Epithelial cell of prostate (primary cell): ENCODE measurements at regions not wholly inside any gene's neighbourhood (a gene's known extent, or its start where the extent isn't known, plus 50 kb on each side); places are given as distances from the start of the nearest gene placed in this dataset.

Source experiments
- DNase-seq: peaks from one replicate; pipeline ENCODE4 v3.0.0-alpha.2; 2011; ENCODE audit warnings: low read depth, low spot score
- H3K27ac ChIP-seq: fragments of 450-650 bp; 2 replicates; pipeline ENCODE4 v1.5.1; 2017; ENCODE audit warnings: mild to moderate bottlenecking

DNA sequence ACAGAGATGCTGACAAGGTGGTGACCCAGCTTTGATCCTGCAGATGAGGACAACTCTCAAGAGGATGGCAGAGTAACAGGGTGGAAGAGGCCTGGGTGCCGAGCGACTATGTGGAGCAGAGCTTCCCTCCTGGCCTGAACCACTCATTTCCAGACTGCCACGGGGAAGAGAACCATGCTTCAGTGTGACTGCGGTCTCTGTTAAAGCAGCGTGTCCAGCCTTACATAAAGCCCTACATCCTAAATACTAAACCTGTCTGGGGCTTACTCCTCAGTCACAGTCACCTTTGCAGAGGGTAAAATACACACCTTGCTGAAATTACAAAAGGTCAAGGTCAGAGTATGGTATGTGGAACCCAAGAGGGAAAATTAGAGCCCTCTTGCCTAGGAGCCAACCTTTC is 312.9 kb downstream of the CDC5L start:
- no peak overlapping the region for H3K27ac ChIP-seq
- no peak for DNase-seq

- DNase-seq = no peak
- no peak overlapping the region for H3K27ac ChIP-seq
These were observed 313.6 kb downstream of the CDC5L start for GRCh38 chr6:44701038-44701636.

- no peak overlapping the region for H3K27ac ChIP-seq
These were observed 314.2 kb downstream of the CDC5L start for GRCh38 chr6:44701637-44702101.

GRCh38 chr6:44702292-44702691 is 314.8 kb downstream of the CDC5L start:
- DNase-seq = no peak

More at GRCh38 chr6:44701637-44702101, 314.2 kb downstream of the CDC5L start:
- no peak for DNase-seq

GRCh38 chr6:44704240-44705150 is 317.0 kb downstream of the CDC5L start:
- no peak for DNase-seq

More at GRCh38 chr6:44702292-44702691, 314.8 kb downstream of the CDC5L start:
- H3K27ac ChIP-seq = no peak overlapping the region

GRCh38 chr6:44705596-44705995 is 318.1 kb downstream of the CDC5L start:
- no peak for DNase-seq
- no peak overlapping the region for H3K27ac ChIP-seq

More at GRCh38 chr6:44704240-44705150, 317.0 kb downstream of the CDC5L start:
- no peak overlapping the region for H3K27ac ChIP-seq

- no peak for DNase-seq
- no peak overlapping the region for H3K27ac ChIP-seq
These were observed 318.5 kb downstream of the CDC5L start for GRCh38 chr6:44706011-44706410.

- DNase-seq = no peak
- no peak overlapping the region for H3K27ac ChIP-seq
These were observed 320.7 kb downstream of the CDC5L start for GRCh38 chr6:44708208-44708607.

DNA sequence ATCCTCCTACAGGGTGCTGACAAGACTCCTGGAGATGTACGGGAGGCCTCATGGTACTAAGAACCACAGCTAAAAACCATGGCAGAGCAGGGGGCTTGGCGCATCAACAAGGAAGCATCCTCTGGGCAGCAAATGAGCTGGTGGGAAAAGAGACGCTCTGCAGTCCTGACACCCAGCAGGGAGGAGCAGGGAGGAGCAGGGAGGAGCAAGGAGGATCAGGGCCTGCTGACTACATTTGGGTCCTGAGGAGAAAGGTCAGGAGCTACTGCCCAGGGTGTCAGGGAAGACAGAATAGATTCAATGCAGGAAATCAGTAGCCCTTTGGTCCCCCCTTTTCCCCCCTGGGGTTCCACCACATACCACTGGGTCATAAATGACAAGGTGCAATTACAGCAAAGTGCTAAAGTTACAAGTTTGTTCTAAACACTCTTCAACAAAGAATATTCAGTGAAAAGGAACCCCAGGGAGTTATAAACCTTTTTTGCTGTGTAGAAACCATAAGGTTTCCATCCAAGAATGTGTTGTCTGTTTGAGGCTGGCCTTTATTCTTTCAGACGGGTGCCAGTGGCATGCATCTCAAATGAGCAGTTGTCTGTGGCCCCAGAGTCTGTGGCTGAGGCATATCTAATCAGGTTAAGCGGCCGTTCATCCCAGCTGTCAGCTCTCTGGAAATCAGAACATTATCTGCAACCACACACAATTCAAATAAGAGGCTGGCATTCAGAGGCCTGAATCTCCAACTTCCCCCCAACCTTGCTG is 325.0 kb downstream of the CDC5L start:
- H3K27ac ChIP-seq = no peak overlapping the region
- no peak for DNase-seq

DNA sequence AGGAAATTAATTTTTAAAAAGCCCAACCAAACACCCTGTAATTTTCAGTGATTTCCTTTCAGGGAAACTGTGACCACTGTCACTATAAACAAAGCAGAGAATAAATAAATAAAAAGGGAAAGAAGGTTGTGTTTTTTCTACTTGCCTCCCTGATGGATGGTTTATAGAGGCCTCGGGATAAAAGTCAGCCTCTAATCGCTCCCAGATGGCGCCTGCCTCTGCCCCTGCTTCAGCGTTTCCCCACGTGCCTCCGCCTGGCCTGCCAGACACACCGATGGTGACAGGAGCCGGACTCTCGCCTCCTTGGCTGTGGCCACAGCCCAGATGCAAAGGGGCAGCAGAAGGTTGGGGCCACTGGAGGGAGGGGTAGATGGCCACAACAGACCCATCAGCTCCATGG is 327.7 kb downstream of the CDC5L start:
- no peak for DNase-seq
- H3K27ac ChIP-seq = no peak overlapping the region

- H3K27ac ChIP-seq = no peak overlapping the region
- no peak for DNase-seq
These were observed 328.4 kb downstream of the CDC5L start for GRCh38 chr6:44715925-44716324.

- DNase-seq = no peak
- H3K27ac ChIP-seq = no peak overlapping the region
These were observed 329.9 kb downstream of the CDC5L start for GRCh38 chr6:44717431-44717830.

- H3K27ac ChIP-seq = no peak overlapping the region
- no peak for DNase-seq
These were observed 334.6 kb downstream of the CDC5L start for GRCh38 chr6:44721954-44722578.

DNA sequence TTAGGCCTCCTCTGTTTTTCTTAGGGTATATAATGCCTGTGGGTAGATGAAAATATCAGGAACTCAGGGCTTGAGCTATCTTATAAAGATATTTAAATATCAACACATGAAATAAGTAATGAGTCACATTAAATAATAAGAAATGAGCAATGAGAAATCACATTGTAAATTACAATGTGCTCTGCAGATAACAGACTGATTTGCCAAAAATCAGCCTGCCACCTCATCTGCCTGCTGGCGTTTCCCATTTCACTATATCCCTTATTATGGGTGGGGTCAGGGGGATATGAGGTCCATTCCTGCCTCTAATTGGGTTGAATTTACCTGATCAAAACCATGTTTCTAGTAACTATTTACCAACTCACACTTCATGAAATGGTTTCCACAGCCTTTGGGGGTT is 335.2 kb downstream of the CDC5L start:
- no peak for DNase-seq
- no peak overlapping the region for H3K27ac ChIP-seq

GRCh38 chr6:44723439-44724197 is 336.1 kb downstream of the CDC5L start:
- H3K27ac ChIP-seq = no peak overlapping the region
- no peak for DNase-seq

GRCh38 chr6:44725070-44725469 is 337.6 kb downstream of the CDC5L start:
- no peak for DNase-seq
- H3K27ac ChIP-seq = no peak overlapping the region

- no peak for DNase-seq
- H3K27ac ChIP-seq = no peak overlapping the region
These were observed 340.4 kb downstream of the CDC5L start for GRCh38 chr6:44727651-44728630.

- no peak overlapping the region for H3K27ac ChIP-seq
- no peak for DNase-seq
These were observed 343.4 kb downstream of the CDC5L start for GRCh38 chr6:44730771-44731391.
